ENCODE measurements at regions not wholly inside any gene's neighbourhood (a gene's known extent, or its start where the extent isn't known, plus 50 kb on each side); places are given as distances from the start of the nearest gene placed in this dataset.

DNA sequence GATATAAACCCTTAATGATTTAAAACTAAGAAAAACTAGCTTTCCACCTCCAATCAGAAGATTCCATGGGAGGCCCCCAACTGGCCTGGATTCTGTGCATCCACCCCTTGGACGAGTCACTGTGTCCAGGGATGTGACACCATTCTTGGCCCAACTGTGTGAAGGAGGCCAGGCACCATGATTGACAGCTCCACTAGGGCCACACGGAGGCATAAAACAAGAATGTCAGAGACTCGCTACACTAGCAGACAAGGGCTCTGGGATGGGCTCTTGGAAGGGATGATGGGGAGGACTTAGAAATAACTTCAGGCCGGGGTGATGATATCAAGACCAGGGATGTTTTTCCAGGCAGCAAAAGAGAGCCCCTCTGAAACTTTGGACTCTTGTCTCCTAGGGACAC lies 117.8 kb upstream of the GNAO1 start:
- no peaks in the 10 kb centered on the region for H3K9me2 ChIP-seq (ENCODE audit: insufficient read depth, low read length)
- no peaks in the 10 kb centered on the region for H3K27me3 ChIP-seq (ENCODE audit: insufficient read depth, low read depth, low read length)
- H3K36me3 ChIP-seq (ENCODE audit: insufficient read depth, low read length) = no peaks in the 10 kb centered on the region
- H3K79me2 ChIP-seq (replicated peaks; ENCODE audit: insufficient read depth, low read length) = no peaks in the 10 kb centered on the region
- no peak overlapping the region for H3K4me2 ChIP-seq (ENCODE audit: low read length)
- no peaks in the 10 kb centered on the region for H4K20me1 ChIP-seq (ENCODE audit: insufficient read depth)
- TF ChIP-seq POLR2AphosphoS5 (IDR thresholded peaks at IDR 0.05) (no peak), EP300 (conservative IDR thresholded peaks at IDR 0.05; ENCODE audit: poor library complexity, severe bottlenecking) (no peak), TAF1 (IDR thresholded peaks at IDR 0.05; ENCODE audit: low read depth) (no peak), MXI1 (conservative IDR thresholded peaks at IDR 0.05; ENCODE audit: poor library complexity, severe bottlenecking) (no peak), SMC3 (conservative IDR thresholded peaks at IDR 0.05; ENCODE audit: poor library complexity) (no peak), RAD21 (conservative IDR thresholded peaks at IDR 0.05) (no peak), EZH2 (IDR thresholded peaks at IDR 0.05; ENCODE audit: borderline replicate concordance, insufficient read depth, low read length, poor library complexity, severe bottlenecking) (no peak)
- TF ChIP-seq, protein P1, sequence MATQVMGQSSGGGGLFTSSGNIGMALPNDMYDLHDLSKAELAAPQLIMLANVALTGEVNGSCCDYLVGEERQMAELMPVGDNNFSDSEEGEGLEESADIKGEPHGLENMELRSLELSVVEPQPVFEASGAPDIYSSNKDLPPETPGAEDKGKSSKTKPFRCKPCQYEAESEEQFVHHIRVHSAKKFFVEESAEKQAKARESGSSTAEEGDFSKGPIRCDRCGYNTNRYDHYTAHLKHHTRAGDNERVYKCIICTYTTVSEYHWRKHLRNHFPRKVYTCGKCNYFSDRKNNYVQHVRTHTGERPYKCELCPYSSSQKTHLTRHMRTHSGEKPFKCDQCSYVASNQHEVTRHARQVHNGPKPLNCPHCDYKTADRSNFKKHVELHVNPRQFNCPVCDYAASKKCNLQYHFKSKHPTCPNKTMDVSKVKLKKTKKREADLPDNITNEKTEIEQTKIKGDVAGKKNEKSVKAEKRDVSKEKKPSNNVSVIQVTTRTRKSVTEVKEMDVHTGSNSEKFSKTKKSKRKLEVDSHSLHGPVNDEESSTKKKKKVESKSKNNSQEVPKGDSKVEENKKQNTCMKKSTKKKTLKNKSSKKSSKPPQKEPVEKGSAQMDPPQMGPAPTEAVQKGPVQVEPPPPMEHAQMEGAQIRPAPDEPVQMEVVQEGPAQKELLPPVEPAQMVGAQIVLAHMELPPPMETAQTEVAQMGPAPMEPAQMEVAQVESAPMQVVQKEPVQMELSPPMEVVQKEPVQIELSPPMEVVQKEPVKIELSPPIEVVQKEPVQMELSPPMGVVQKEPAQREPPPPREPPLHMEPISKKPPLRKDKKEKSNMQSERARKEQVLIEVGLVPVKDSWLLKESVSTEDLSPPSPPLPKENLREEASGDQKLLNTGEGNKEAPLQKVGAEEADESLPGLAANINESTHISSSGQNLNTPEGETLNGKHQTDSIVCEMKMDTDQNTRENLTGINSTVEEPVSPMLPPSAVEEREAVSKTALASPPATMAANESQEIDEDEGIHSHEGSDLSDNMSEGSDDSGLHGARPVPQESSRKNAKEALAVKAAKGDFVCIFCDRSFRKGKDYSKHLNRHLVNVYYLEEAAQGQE (IDR thresholded peaks at IDR 0.05; ENCODE audit: borderline replicate concordance) = no peak
- TF ChIP-seq, protein P2, sequence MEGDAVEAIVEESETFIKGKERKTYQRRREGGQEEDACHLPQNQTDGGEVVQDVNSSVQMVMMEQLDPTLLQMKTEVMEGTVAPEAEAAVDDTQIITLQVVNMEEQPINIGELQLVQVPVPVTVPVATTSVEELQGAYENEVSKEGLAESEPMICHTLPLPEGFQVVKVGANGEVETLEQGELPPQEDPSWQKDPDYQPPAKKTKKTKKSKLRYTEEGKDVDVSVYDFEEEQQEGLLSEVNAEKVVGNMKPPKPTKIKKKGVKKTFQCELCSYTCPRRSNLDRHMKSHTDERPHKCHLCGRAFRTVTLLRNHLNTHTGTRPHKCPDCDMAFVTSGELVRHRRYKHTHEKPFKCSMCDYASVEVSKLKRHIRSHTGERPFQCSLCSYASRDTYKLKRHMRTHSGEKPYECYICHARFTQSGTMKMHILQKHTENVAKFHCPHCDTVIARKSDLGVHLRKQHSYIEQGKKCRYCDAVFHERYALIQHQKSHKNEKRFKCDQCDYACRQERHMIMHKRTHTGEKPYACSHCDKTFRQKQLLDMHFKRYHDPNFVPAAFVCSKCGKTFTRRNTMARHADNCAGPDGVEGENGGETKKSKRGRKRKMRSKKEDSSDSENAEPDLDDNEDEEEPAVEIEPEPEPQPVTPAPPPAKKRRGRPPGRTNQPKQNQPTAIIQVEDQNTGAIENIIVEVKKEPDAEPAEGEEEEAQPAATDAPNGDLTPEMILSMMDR (IDR thresholded peaks at IDR 0.05; ENCODE audit: poor library complexity, severe bottlenecking) = no peak
- no peak overlapping the region for H3K27ac ChIP-seq (ENCODE audit: low read length)
- H3K4me3 ChIP-seq (ENCODE audit: low read length) = no peak overlapping the region
- H3K9ac ChIP-seq (ENCODE audit: low read length) = no peak overlapping the region
- no peaks in the 10 kb centered on the region for H3K9me3 ChIP-seq (ENCODE audit: low read length)
- H2AFZ ChIP-seq (ENCODE audit: low read depth, low read length) = no peak overlapping the region
- H3F3A ChIP-seq (ENCODE audit: insufficient read depth, low read length, poor library complexity, severe bottlenecking) = no peaks in the 10 kb centered on the region

DNA sequence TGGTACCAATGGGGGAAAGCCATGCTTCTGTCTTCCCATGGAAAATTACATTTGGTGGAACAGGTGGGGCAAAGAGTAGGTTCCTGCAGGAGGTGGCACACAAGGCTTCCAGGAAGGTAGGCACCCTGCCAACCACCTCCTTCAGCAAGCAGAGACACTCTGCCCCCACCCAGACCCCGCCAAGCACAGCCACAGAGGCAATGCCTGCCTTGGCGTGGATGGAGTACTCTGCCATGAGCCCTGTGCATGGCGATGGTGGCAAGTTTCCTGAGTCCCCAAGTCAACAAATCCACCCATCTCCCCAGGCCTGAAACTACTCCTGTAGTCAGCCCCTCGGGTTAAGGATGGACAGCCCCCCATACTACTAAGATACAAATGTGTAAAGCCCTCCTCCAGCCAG lies 119.2 kb upstream of the GNAO1 start:
- no peak overlapping the region for H3K9ac ChIP-seq (ENCODE audit: low read length)
- TF ChIP-seq SMC3 (conservative IDR thresholded peaks at IDR 0.05; ENCODE audit: poor library complexity) (no peak), POLR2AphosphoS5 (IDR thresholded peaks at IDR 0.05) (no peak), MXI1 (conservative IDR thresholded peaks at IDR 0.05; ENCODE audit: poor library complexity, severe bottlenecking) (no peak), EZH2 (IDR thresholded peaks at IDR 0.05; ENCODE audit: borderline replicate concordance, insufficient read depth, low read length, poor library complexity, severe bottlenecking) (no peak)
- TF ChIP-seq, protein P1 (IDR thresholded peaks at IDR 0.05; ENCODE audit: borderline replicate concordance) = no peak
- H3K4me3 ChIP-seq (ENCODE audit: low read length) = no peak overlapping the region
- no peaks in the 10 kb centered on the region for H3K79me2 ChIP-seq (replicated peaks; ENCODE audit: insufficient read depth, low read length)
- no peaks in the 10 kb centered on the region for H3F3A ChIP-seq (ENCODE audit: insufficient read depth, low read length, poor library complexity, severe bottlenecking)
- no peaks in the 10 kb centered on the region for H3K9me2 ChIP-seq (ENCODE audit: insufficient read depth, low read length)
- no peak overlapping the region for H2AFZ ChIP-seq (ENCODE audit: low read depth, low read length)
- no peaks in the 10 kb centered on the region for H3K9me3 ChIP-seq (ENCODE audit: low read length)
- H4K20me1 ChIP-seq (ENCODE audit: insufficient read depth) = no peaks in the 10 kb centered on the region
- no peak overlapping the region for H3K27ac ChIP-seq (ENCODE audit: low read length)
- no peaks in the 10 kb centered on the region for H3K27me3 ChIP-seq (ENCODE audit: insufficient read depth, low read depth, low read length)
- H3K36me3 ChIP-seq (ENCODE audit: insufficient read depth, low read length) = no peaks in the 10 kb centered on the region
- no peak overlapping the region for H3K4me2 ChIP-seq (ENCODE audit: low read length)

Measured in neural cell (in vitro differentiated cells).